ENCODE measurements at regions not wholly inside any gene's neighbourhood (a gene's known extent, or its start where the extent isn't known, plus 50 kb on each side); places are given as distances from the start of the nearest gene placed in this dataset.

GRCh38 chr3:77707281-77707680, 667.4 kb downstream of the ROBO2 start:
- TF ChIP-seq CTCF (conservative IDR thresholded peaks at IDR 0.05 in 1 of 2, IDR thresholded peaks at IDR 0.05 in 1 of 2; ENCODE audit: low read depth in 1 of 2, low read length in 2 of 2) (no peak), EZH2 (IDR thresholded peaks at IDR 0.05; ENCODE audit: low read length, missing control alignments) (no peak)

All from fibroblast of lung (primary cell).